Uterus (tissue), 2 donors: ENCODE measurements at regions not wholly inside any gene's neighbourhood (a gene's known extent, or its start where the extent isn't known, plus 50 kb on each side); places are given as distances from the start of the nearest gene placed in this dataset.

Experiments used
- CTCF ChIP-seq, 4 experiments: fragments of 200-600 bp in 2 of 4; fragments of 450-650 bp in 2 of 4; sonication (generic) in 2 of 4; IDR thresholded peaks; one replicate each; pipeline ENCODE4 v1.5.1; 2016 to 2019; ENCODE audit warnings: antibody characterized with exemption in 4 of 4, mild to moderate bottlenecking in 2 of 4, moderate library complexity in 1 of 4
- POLR2A ChIP-seq, 2 donors: fragments of 450-650 bp; IDR thresholded peaks; one replicate each; pipeline ENCODE4 v1.6.1; 2016; ENCODE audit warnings: antibody characterized with exemption in 2 of 2, mild to moderate bottlenecking in 1 of 2, moderate library complexity in 1 of 2

GRCh38 chr12:13794706-13795105, 186.7 kb downstream of the GRIN2B start:
- TF ChIP-seq POLR2A (IDR thresholded peaks at IDR 0.05) (no peak), CTCF (IDR thresholded peaks at IDR 0.05) (no peak)
